GM12878 (cell line): ENCODE measurements at regions not wholly inside any gene's neighbourhood (a gene's known extent, or its start where the extent isn't known, plus 50 kb on each side); places are given as distances from the start of the nearest gene placed in this dataset.

Experiments
- CEBPB ChIP-seq, 2 experiments: fragments of 150-350 bp in 1 of 2; IDR thresholded peaks; 2 replicates each; pipeline ENCODE4 v1.6.1; 2012 to 2014; ENCODE audit warnings: low read depth in 2 of 2, low read length in 2 of 2, borderline replicate concordance in 1 of 2, inconsistent platforms in 1 of 2
- EZH2 ChIP-seq: IDR thresholded peaks from 2 replicates; pipeline ENCODE4 v1.6.1; 2012; ENCODE audit warnings: low read depth, mild to moderate bottlenecking, control low read depth, inconsistent platforms, low read length, borderline replicate concordance; ENCODE audit not compliant: control insufficient read depth
- JUNB ChIP-seq: IDR thresholded peaks from 2 replicates; pipeline ENCODE4 v1.6.1; 2016; ENCODE audit warnings: antibody characterized with exemption, mild to moderate bottlenecking
- MTA2 ChIP-seq: fragments of 450-650 bp; IDR thresholded peaks from 2 replicates; pipeline ENCODE4 v1.6.1; 2016; ENCODE audit warnings: low read depth, mild to moderate bottlenecking, moderate library complexity
- NR2C2 ChIP-seq: IDR thresholded peaks from 2 replicates; pipeline ENCODE4 v1.6.1; 2011; ENCODE audit warnings: borderline replicate concordance, low read depth; ENCODE audit not compliant: control insufficient read depth, insufficient read length
- POLR2A ChIP-seq: IDR thresholded peaks from 2 replicates; pipeline ENCODE4 v1.6.1; 2011; ENCODE audit warnings: low read depth, mild to moderate bottlenecking, low read length
- POLR2AphosphoS5 ChIP-seq: IDR thresholded peaks from 2 replicates; pipeline ENCODE4 v1.6.1; 2011; ENCODE audit warnings: mild to moderate bottlenecking, low read length, inconsistent platforms
- SIN3A ChIP-seq: IDR thresholded peaks from 2 replicates; pipeline ENCODE4 v1.6.1; 2012; ENCODE audit warnings: low read depth, low read length, improper control_type of control experiment
- SMC3 ChIP-seq: IDR thresholded peaks from 2 replicates; pipeline ENCODE4 v1.6.1; 2011; ENCODE audit warnings: low read length, improper control_type of control experiment, borderline replicate concordance
- ZNF217 ChIP-seq: fragments of 450-650 bp; IDR thresholded peaks from 2 replicates; pipeline ENCODE4 v1.6.1; 2017; ENCODE audit warnings: antibody characterized with exemption, mild to moderate bottlenecking
- TF ChIP-seq, protein P1 (sequence below): IDR thresholded peaks from 2 replicates; pipeline ENCODE4 v1.6.1; 2011; ENCODE audit warnings: borderline replicate concordance, low read depth, mild to moderate bottlenecking, moderate library complexity, mixed read lengths, low read length; ENCODE audit not compliant: insufficient read depth; ENCODE audit errors: extremely low read length
- TF ChIP-seq, protein P2 (sequence below), 3 experiments: IDR thresholded peaks in 2 of 3; conservative IDR thresholded peaks in 1 of 3; 2 replicates each; pipeline ENCODE4 v1.5.1; 2011; ENCODE audit warnings: low read depth in 3 of 3, low read length in 3 of 3, mild to moderate bottlenecking in 3 of 3, control low read depth in 2 of 3, moderate library complexity in 2 of 3, inconsistent platforms in 1 of 3, mixed read lengths in 1 of 3; ENCODE audit not compliant: control insufficient read depth in 2 of 3, insufficient read depth in 1 of 3; ENCODE audit errors: extremely low read depth in 1 of 3

DNA sequence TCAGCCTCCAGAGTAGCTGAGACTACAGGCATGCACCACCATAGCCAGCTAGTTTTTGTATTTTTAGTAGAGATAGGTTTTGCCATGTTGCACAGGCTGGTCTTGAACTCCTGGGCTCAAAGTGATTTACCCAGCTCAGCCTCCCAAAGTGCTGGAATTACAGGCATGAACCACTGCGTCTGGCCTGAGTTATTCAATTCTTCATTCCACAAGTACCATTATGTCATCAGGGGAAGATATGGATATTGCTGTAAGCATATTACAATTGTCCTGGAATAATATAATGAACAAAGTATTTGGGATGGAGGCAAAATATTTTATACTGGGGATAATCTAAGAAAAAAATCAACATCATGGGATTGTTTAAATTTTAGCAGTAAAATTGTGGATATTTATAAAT is 646.0 kb upstream of the SLITRK6 start:
- TF ChIP-seq POLR2A (no peak), SIN3A (no peak), SMC3 (no peak), JUNB (no peak), MTA2 (no peak), ZNF217 (no peak), EZH2 (no peak), NR2C2 (no peak), POLR2AphosphoS5 (no peak), CEBPB (IDR thresholded peaks at IDR 0.05; ENCODE audit: borderline replicate concordance in 1 of 2, low read depth in 2 of 2, low read length in 2 of 2) (no peak)
- TF ChIP-seq, protein P1, sequence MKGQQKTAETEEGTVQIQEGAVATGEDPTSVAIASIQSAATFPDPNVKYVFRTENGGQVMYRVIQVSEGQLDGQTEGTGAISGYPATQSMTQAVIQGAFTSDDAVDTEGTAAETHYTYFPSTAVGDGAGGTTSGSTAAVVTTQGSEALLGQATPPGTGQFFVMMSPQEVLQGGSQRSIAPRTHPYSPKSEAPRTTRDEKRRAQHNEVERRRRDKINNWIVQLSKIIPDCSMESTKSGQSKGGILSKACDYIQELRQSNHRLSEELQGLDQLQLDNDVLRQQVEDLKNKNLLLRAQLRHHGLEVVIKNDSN = no peak
- TF ChIP-seq, protein P2, sequence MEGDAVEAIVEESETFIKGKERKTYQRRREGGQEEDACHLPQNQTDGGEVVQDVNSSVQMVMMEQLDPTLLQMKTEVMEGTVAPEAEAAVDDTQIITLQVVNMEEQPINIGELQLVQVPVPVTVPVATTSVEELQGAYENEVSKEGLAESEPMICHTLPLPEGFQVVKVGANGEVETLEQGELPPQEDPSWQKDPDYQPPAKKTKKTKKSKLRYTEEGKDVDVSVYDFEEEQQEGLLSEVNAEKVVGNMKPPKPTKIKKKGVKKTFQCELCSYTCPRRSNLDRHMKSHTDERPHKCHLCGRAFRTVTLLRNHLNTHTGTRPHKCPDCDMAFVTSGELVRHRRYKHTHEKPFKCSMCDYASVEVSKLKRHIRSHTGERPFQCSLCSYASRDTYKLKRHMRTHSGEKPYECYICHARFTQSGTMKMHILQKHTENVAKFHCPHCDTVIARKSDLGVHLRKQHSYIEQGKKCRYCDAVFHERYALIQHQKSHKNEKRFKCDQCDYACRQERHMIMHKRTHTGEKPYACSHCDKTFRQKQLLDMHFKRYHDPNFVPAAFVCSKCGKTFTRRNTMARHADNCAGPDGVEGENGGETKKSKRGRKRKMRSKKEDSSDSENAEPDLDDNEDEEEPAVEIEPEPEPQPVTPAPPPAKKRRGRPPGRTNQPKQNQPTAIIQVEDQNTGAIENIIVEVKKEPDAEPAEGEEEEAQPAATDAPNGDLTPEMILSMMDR (IDR thresholded peaks at IDR 0.05 in 2 of 3, conservative IDR thresholded peaks at IDR 0.05 in 1 of 3; ENCODE audit: control insufficient read depth in 2 of 3, extremely low read depth in 1 of 3, insufficient read depth in 1 of 3, low read depth in 3 of 3, low read length in 3 of 3) = no peak
